Pancreas (tissue), 10 donors: ENCODE measurements at regions not wholly inside any gene's neighbourhood (a gene's known extent, or its start where the extent isn't known, plus 50 kb on each side); places are given as distances from the start of the nearest gene placed in this dataset.

ENCODE experiments used
- ATAC-seq, 4 donors: fragments of 200-7000 bp; cut with Tn5 transposase; one replicate each; pipeline versions ENCODE4 v1.8.0 to v1.9.1; 2020; ENCODE audit warnings: mild to moderate bottlenecking in 4 of 4, moderate library complexity in 4 of 4
- DNase-seq, 6 donors: peaks; one replicate each; pipeline ENCODE4 v3.0.0-alpha.2; 2020
- FAIRE-seq: peaks from 2 replicates; lab custom pipeline; 2012; peaks lifted over from hg19 to GRCh38; lab: Jason Lieb, UNC
- H3K27ac ChIP-seq, 4 donors: fragments of 200-600 bp; sonication (generic); 1 replicate in 3 of 4; 2 replicates in 1 of 4; pipeline versions ENCODE4 v1.5.0 to v1.8.0; 2020
- H3K27me3 ChIP-seq, 4 donors: fragments of 200-600 bp; one replicate each; pipeline ENCODE4 v1.8.0; 2021
- H3K36me3 ChIP-seq, 3 donors: fragments of 200-600 bp; sonication (generic) in 1 of 3; one replicate each; pipeline versions ENCODE4 v1.5.0 to v1.8.0; 2020 to 2021
- H3K4me1 ChIP-seq, 3 donors: fragments of 200-600 bp; one replicate each; pipeline ENCODE4 v1.8.0; 2021
- H3K4me3 ChIP-seq, 4 donors: fragments of 200-600 bp; sonication (generic) in 2 of 4; one replicate each; pipeline versions ENCODE4 v1.5.0 to v1.8.0; 2020 to 2021
- H3K9me3 ChIP-seq, 4 donors: fragments of 200-600 bp; one replicate each; pipeline ENCODE4 v1.8.0; 2021
- WGBS, 2 donors: extraction: QIAGEN DNeasy Blood & Tissue Kit; methylation state at CpG; one replicate each; pipeline ENCODE4 v1.1.7; 2013; 5-methylcytosine and 5-hydroxymethylcytosine counted together
- intact Hi-C, 3 donors: fragments of 100-400 bp; cut with DNase I; formaldehyde crosslinking; loops; one replicate each; pipeline versions ENCODE4 v1.11.1 to v1.14.2; 2022
- TF ChIP-seq, protein P1 (sequence below), 4 donors: fragments of 200-600 bp; sonication (generic) in 3 of 4; IDR thresholded peaks; one replicate each; pipeline versions ENCODE4 v1.5.0 to v1.8.0; 2021; ENCODE audit warnings: antibody characterized with exemption in 4 of 4
- donor health status: healthy with polysubstance abuse.
- donor health status: DM: no; HTN: no; CAD: no; lungs with moderate emphysema.
- donor health status: DM: no; HTN: no; CAD: no.
- donor health status: control.
- donor health status: control.
- donor health status: Bipolar disorder and iron deficiency.
- donor health status: DM: yes; HTN: yes; CAD: no.
- donor health status: DM: no; HTN: no; CAD: no.
- donor health status: DM: no; HTN: no; CAD: no.
- donor health status: DM: yes; HTN: yes; CAD: no.

DNA sequence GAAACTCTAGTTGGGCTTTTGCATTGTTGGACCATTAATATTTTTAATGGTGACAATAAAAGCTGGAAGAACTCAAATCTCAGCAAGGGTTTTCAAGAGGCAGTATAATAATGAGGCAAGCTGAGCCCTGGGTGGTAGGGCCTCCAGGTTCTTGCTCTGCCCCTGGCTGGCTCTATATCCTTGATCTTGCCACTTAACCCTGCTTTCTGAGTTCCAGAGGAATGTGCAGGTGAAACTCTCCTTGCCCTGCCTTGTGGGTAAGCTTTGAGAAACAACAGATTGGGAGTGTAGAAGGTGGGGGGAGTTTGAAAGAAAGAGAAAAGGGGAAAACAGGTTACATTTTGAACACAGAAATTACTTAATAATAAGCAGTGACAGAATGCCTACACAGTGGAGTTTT lies 103.3 kb upstream of the MAP4K3 start:
- no peaks in the 10 kb centered on the region for H3K36me3 ChIP-seq
- no peaks in the 10 kb centered on the region for H3K27me3 ChIP-seq
- ATAC-seq (peak in 1 of 4 donors; percentile 35), DNase-seq (no peak), FAIRE-seq (no peak)
- TF ChIP-seq, protein P1, sequence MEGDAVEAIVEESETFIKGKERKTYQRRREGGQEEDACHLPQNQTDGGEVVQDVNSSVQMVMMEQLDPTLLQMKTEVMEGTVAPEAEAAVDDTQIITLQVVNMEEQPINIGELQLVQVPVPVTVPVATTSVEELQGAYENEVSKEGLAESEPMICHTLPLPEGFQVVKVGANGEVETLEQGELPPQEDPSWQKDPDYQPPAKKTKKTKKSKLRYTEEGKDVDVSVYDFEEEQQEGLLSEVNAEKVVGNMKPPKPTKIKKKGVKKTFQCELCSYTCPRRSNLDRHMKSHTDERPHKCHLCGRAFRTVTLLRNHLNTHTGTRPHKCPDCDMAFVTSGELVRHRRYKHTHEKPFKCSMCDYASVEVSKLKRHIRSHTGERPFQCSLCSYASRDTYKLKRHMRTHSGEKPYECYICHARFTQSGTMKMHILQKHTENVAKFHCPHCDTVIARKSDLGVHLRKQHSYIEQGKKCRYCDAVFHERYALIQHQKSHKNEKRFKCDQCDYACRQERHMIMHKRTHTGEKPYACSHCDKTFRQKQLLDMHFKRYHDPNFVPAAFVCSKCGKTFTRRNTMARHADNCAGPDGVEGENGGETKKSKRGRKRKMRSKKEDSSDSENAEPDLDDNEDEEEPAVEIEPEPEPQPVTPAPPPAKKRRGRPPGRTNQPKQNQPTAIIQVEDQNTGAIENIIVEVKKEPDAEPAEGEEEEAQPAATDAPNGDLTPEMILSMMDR (IDR thresholded peaks at IDR 0.05), result no peak
- no peaks in the 10 kb centered on the region for H3K9me3 ChIP-seq
- intact Hi-C loops, result no loop called here
- H3K4me3 ChIP-seq, result no peak overlapping the region
- H3K4me1 ChIP-seq, result peaks cover 0 to 5% (median 3%) of the 10 kb centered on the region in 3 donors
- H3K27ac ChIP-seq, result peak overlapping the region in 2 of 4 donors; percentile 10 to 53

DNA sequence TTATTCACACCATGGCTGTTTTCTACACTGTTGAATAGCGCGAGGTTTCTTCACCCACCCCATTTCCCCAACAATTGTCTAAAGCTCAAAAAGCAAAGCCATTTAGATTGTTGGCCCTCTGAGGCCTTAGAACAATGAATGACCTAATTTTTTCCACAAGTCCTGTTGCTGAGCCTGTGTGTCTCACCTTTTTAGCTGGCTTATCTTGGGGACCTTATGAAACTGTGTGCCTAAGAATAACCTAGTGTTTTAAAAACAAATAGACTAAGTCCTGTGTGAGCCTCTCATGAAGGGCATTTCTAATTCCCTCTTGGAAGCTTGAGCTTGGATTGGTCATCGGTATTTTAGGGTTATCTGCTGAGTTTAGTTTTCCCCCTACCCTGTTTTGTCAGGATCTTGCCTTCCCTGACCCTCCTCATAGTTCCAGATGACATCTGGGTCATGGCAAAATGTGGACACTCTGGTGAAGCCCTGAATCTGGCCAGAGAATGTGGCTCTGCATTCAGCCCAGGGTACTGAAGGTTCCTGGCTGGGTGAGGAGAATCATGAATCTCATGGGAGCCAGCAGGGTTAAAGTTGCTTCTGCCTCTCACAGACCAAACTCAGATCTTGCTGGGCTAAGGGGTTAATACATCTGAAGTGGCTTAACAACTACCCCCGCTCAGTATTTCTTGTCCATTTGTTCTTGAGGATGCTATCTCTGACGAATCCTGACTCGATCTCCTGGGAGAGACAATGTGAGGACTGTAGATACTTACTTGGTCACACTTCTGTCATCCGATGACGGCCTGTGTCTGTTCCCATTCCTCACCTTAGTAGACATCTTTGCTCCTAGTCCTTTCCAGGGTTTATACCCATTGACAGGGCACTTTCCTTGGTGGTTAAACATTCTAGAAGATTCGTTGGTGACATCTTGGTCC lies 104.2 kb upstream of the MAP4K3 start:
- H3K9me3 ChIP-seq, result no peaks in the 10 kb centered on the region
- H3K27ac ChIP-seq, result peak overlapping the region in 2 of 4 donors; percentile 10 to 53
- no peak overlapping the region for H3K4me3 ChIP-seq
- ATAC-seq (peak; percentile 82 to 95 (median 91)), FAIRE-seq (no peak), DNase-seq (no peak)
- no peaks in the 10 kb centered on the region for H3K36me3 ChIP-seq
- 81 to 89% methylated on average over 9 of the region's 9 CpGs for WGBS, 2 donors
- H3K4me1 ChIP-seq, result peaks cover 0 to 5% (median 3%) of the 10 kb centered on the region in 3 donors
- H3K27me3 ChIP-seq, result no peaks in the 10 kb centered on the region
- TF ChIP-seq, protein P1 (IDR thresholded peaks at IDR 0.05), result no peak
- intact Hi-C loops, result no loop called here

DNA sequence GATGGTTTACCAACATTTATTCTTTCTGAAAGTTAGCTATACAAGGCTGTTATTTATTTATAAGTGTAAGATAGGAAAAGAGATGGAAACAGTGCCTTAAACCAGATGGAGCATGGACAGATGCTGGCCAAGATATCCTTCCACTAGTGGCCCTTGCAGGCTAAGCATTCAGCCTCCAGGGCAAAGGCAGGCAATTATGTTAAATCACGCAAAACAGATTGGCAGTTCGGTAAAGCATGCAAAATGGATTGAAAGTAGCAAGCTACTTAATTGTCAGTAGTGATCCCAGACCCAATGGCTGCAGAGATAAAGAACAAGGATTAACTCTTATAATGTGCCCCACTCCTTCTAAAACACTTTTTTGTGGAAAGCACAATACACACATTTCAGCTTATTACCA lies 105.4 kb upstream of the MAP4K3 start:
- WGBS, 2 donors, result 95 to 98% methylated on average over 2 of the region's 2 CpGs

DNA sequence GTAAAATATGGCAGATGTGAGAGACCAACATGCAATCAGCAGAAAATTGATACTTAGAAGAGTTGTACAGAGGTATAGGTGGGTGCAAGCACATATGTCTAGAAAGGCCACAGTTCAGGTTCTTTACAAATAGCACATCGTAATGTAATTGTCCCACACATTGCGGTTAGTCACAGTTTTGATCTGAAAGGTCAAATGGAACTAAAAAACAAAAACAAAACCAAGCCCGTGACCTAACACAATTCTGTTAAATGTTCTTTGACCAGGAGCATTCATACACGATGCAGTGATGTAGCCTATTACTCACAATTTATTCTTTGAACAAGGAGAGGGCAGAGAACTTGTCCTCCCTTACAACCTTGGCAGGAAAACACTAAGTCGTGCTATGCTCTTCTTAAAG lies 108.9 kb upstream of the MAP4K3 start:
- intact Hi-C loops, result no loop called here
- TF ChIP-seq, protein P1 (IDR thresholded peaks at IDR 0.05), result no peak
- Histone ChIP-seq H3K4me1 (peaks cover 8 to 22% (median 18%) of the 10 kb centered on the region in 3 donors), H3K27ac (no peak overlapping the region), H3K36me3 (no peaks in the 10 kb centered on the region), H3K27me3 (no peaks in the 10 kb centered on the region), H3K9me3 (no peaks in the 10 kb centered on the region), H3K4me3 (no peak overlapping the region)
- FAIRE-seq (no peak), ATAC-seq (no peak), DNase-seq (no peak)
- WGBS, 2 donors, result 88 to 92% methylated on average over 5 of the region's 5 CpGs

More for the DNA sequence above, 105.4 kb upstream of the MAP4K3 start:
- no peak for FAIRE-seq
- Histone ChIP-seq H3K27me3 (no peaks in the 10 kb centered on the region), H3K27ac (no peak overlapping the region), H3K4me1 (peaks cover 0 to 10% (median 9%) of the 10 kb centered on the region in 3 donors), H3K4me3 (no peak overlapping the region), H3K9me3 (no peaks in the 10 kb centered on the region), H3K36me3 (no peaks in the 10 kb centered on the region)
- TF ChIP-seq, protein P1 (IDR thresholded peaks at IDR 0.05), result no peak
- intact Hi-C loops, result no loop called here
- ATAC-seq, result no peak
- no peak for DNase-seq

DNA sequence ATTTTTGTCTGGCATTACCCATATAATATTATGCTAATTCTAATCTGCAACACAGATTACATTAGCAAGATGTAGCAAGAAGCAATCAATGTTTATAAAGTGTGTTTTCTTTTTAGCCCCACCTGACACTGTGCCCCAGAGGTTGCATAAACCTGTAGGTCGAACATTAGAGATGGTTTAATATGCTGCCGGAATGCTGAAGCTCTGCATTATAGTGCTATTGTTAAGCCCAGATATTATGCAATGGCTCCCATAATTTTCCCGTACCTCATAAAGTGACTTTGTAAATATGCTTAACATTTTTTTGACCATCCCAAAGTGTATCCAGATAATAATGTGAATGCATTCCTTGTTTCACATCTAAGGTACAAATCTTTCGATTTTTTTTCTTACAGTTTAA lies 109.3 kb upstream of the MAP4K3 start:
- Histone ChIP-seq H3K27ac (no peak overlapping the region), H3K4me3 (no peak overlapping the region), H3K36me3 (no peaks in the 10 kb centered on the region), H3K9me3 (no peaks in the 10 kb centered on the region), H3K27me3 (no peaks in the 10 kb centered on the region), H3K4me1 (peaks cover 8 to 26% (median 22%) of the 10 kb centered on the region in 3 donors)
- WGBS, 2 donors, result 69 to 82% methylated on average over 4 of the region's 4 CpGs
- no peak for DNase-seq
- intact Hi-C loops, result no loop called here
- no peak for FAIRE-seq
- TF ChIP-seq, protein P1 (IDR thresholded peaks at IDR 0.05), result no peak
- no peak for ATAC-seq
